IPS-NIHi7 (cell line): ENCODE measurements at regions not wholly inside any gene's neighbourhood (a gene's known extent, or its start where the extent isn't known, plus 50 kb on each side); places are given as distances from the start of the nearest gene placed in this dataset.

ENCODE experiments used
- DNase-seq: peaks from one replicate; pipeline ENCODE4 v3.0.0; 2012; ENCODE audit warnings: mixed read lengths; ENCODE audit errors: extremely low spot score

GRCh38 chr11:39144351-39145130, 2314.9 kb downstream of the LRRC4C start:
- DNase-seq = no peak

GRCh38 chr11:39139581-39139980, 2319.9 kb downstream of the LRRC4C start:
- no peak for DNase-seq

GRCh38 chr11:39120890-39121289, 2338.6 kb downstream of the LRRC4C start:
- DNase-seq = no peak

- no peak for DNase-seq
These were observed 2345.8 kb downstream of the LRRC4C start for GRCh38 chr11:39113606-39114005.

- no peak for DNase-seq
These were observed 2357.2 kb downstream of the LRRC4C start for GRCh38 chr11:39102236-39102635.

- DNase-seq = no peak
These were observed 2381.0 kb downstream of the LRRC4C start for GRCh38 chr11:39078465-39078864.

GRCh38 chr11:39037611-39038010, 2421.8 kb downstream of the LRRC4C start:
- no peak for DNase-seq

GRCh38 chr11:39036021-39036420, 2423.4 kb downstream of the LRRC4C start:
- no peak for DNase-seq

GRCh38 chr11:39021539-39021938, 2423.5 kb upstream of the RAG2 start:
- no peak for DNase-seq

GRCh38 chr11:39011797-39012196, 2413.8 kb upstream of the RAG2 start:
- DNase-seq = no peak

- no peak for DNase-seq
These were observed 2392.8 kb upstream of the RAG2 start for GRCh38 chr11:38990841-38991240.

- no peak for DNase-seq
These were observed 2392.1 kb upstream of the RAG2 start for GRCh38 chr11:38990139-38990538.

GRCh38 chr11:38988908-38989307, 2390.9 kb upstream of the RAG2 start:
- DNase-seq = no peak

- DNase-seq = no peak
These were observed 2374.2 kb upstream of the RAG2 start for GRCh38 chr11:38972220-38972619.

- no peak for DNase-seq
These were observed 2373.1 kb upstream of the RAG2 start for GRCh38 chr11:38971141-38971540.

- DNase-seq = no peak
These were observed 2370.9 kb upstream of the RAG2 start for GRCh38 chr11:38968951-38969350.

- no peak for DNase-seq
These were observed 2354.7 kb upstream of the RAG2 start for GRCh38 chr11:38952698-38953097.

- DNase-seq = no peak
These were observed 2352.8 kb upstream of the RAG2 start for GRCh38 chr11:38950867-38951266.

GRCh38 chr11:38948392-38948791, 2350.4 kb upstream of the RAG2 start:
- DNase-seq = no peak

- no peak for DNase-seq
These were observed 2339.7 kb upstream of the RAG2 start for GRCh38 chr11:38937709-38938108.

- no peak for DNase-seq
These were observed 2337.9 kb upstream of the RAG2 start for GRCh38 chr11:38935941-38936340.

- DNase-seq = no peak
These were observed 2330.0 kb upstream of the RAG2 start for GRCh38 chr11:38927993-38928392.

- DNase-seq = no peak
These were observed 2326.6 kb upstream of the RAG2 start for GRCh38 chr11:38924644-38925043.

- no peak for DNase-seq
These were observed 2302.2 kb upstream of the RAG2 start for GRCh38 chr11:38900211-38900610.
